GM21390 (cell line): ENCODE measurements at regions not wholly inside any gene's neighbourhood (a gene's known extent, or its start where the extent isn't known, plus 50 kb on each side); places are given as distances from the start of the nearest gene placed in this dataset.

Experiments used
- ATAC-seq: cut with Tn5 transposase; IDR thresholded peaks from one replicate; pipeline ENCODE4 v1.9.1; 2021; ENCODE audit not compliant: unreplicated experiment

- no peak for ATAC-seq
Observed at GRCh38 chr7:120215654-120216053, 57.3 kb upstream of the KCND2 start.

GRCh38 chr7:120216947-120217346 is 56.0 kb upstream of the KCND2 start:
- ATAC-seq: no peak

- no peak for ATAC-seq
Observed at GRCh38 chr7:120218712-120219111, 54.3 kb upstream of the KCND2 start.

- no peak for ATAC-seq
Observed at GRCh38 chr7:120221666-120222065, 51.3 kb upstream of the KCND2 start.
